Inflammatory macrophage treated with lipopolysaccharide for 4 hours (primary cell): ENCODE measurements at regions not wholly inside any gene's neighbourhood (a gene's known extent, or its start where the extent isn't known, plus 50 kb on each side); places are given as distances from the start of the nearest gene placed in this dataset.
"Not testable (repeated sequence)": the region's sequence is repeated elsewhere in the genome, so short reads cannot be mapped to it uniquely, and the experiment has no call there.

ENCODE experiments used
- DNase-seq: peaks from one replicate; pipeline ENCODE4 v3.0.0-alpha.2; 2020

GRCh38 chr2:77839102-77839501 lies 316.9 kb upstream of the LRRTM4 start:
- no peak for DNase-seq

GRCh38 chr2:77862120-77862519 lies 339.9 kb upstream of the LRRTM4 start:
- DNase-seq = no peak

GRCh38 chr2:77864426-77864825 lies 342.2 kb upstream of the LRRTM4 start:
- DNase-seq = no peak

GRCh38 chr2:77866661-77867060 lies 344.5 kb upstream of the LRRTM4 start:
- no peak for DNase-seq

- no peak for DNase-seq
Measured at GRCh38 chr2:77867146-77867545, 345.0 kb upstream of the LRRTM4 start.

- no peak for DNase-seq
Measured at GRCh38 chr2:77873506-77873905, 351.3 kb upstream of the LRRTM4 start.

GRCh38 chr2:77900211-77900610 lies 378.0 kb upstream of the LRRTM4 start:
- not testable (repeated sequence) for DNase-seq

GRCh38 chr2:77910136-77910535 lies 388.0 kb upstream of the LRRTM4 start:
- DNase-seq = no peak

- DNase-seq = no peak
Measured at GRCh38 chr2:77920838-77921366, 398.7 kb upstream of the LRRTM4 start.

- no peak for DNase-seq
Measured at GRCh38 chr2:77922567-77922966, 400.4 kb upstream of the LRRTM4 start.

- DNase-seq = no peak
Measured at GRCh38 chr2:77937366-77937765, 415.2 kb upstream of the LRRTM4 start.

- no peak for DNase-seq
Measured at GRCh38 chr2:77938462-77938861, 416.3 kb upstream of the LRRTM4 start.

- DNase-seq = no peak
Measured at GRCh38 chr2:77939370-77939769, 417.2 kb upstream of the LRRTM4 start.

GRCh38 chr2:77939801-77940200 lies 417.6 kb upstream of the LRRTM4 start:
- no peak for DNase-seq

- no peak for DNase-seq
Measured at GRCh38 chr2:77954931-77955330, 432.8 kb upstream of the LRRTM4 start.

GRCh38 chr2:77962943-77963342 lies 440.8 kb upstream of the LRRTM4 start:
- DNase-seq = no peak

GRCh38 chr2:77977471-77978063 lies 455.4 kb upstream of the LRRTM4 start:
- no peak for DNase-seq

- no peak for DNase-seq
Measured at GRCh38 chr2:77995161-77995560, 473.0 kb upstream of the LRRTM4 start.

GRCh38 chr2:77999376-77999775 lies 477.2 kb upstream of the LRRTM4 start:
- DNase-seq = no peak

GRCh38 chr2:78009289-78009688 lies 487.1 kb upstream of the LRRTM4 start:
- no peak for DNase-seq

GRCh38 chr2:78011251-78011650 lies 489.1 kb upstream of the LRRTM4 start:
- DNase-seq = no peak

- DNase-seq = no peak
Measured at GRCh38 chr2:78020491-78020890, 498.3 kb upstream of the LRRTM4 start.

- DNase-seq = no peak
Measured at GRCh38 chr2:78023356-78023755, 501.2 kb upstream of the LRRTM4 start.

GRCh38 chr2:78024996-78025395 lies 502.8 kb upstream of the LRRTM4 start:
- DNase-seq = no peak

GRCh38 chr2:78029392-78029995 lies 507.3 kb upstream of the LRRTM4 start:
- no peak for DNase-seq
